ENCODE measurements at regions not wholly inside any gene's neighbourhood (a gene's known extent, or its start where the extent isn't known, plus 50 kb on each side); places are given as distances from the start of the nearest gene placed in this dataset.

DNA sequence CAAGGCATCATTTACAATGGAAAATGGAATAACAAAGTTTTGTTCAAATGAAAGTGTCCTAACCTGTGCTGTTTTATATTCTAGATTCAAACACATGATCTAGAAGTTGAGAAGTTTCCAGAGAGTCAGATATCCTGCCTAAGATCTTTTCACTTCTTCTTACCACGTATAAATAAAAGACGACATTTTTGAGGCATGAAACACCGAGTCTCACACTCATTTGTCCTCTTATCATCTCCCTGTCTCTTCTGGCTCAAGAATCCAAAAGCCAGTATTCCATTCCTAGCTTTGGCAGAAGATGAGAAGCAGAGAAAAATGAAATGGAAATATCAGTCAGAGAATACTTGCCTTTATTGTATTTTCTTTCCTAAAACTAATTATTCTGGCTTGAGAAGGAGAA lies 738.6 kb upstream of the NR2F2 start:
- Histone ChIP-seq H3K27ac (ENCODE audit: insufficient read depth, low read length) (no peak overlapping the region), H3K9me3 (ENCODE audit: control insufficient read depth, insufficient read depth, low read depth, low read length) (no peaks in the 10 kb centered on the region), H3K36me3 (ENCODE audit: control insufficient read depth, insufficient read depth, low read length) (no peaks in the 10 kb centered on the region), H3K4me1 (ENCODE audit: control insufficient read depth, extremely low read depth, insufficient read depth, low read length) (no peaks in the 10 kb centered on the region), H3K4me2 (ENCODE audit: extremely low read depth, insufficient read depth, low read length) (no peak overlapping the region), H3K9ac (ENCODE audit: insufficient read depth, low read length) (no peak overlapping the region), H2AFZ (ENCODE audit: low read length) (no peak overlapping the region), H3K79me2 (ENCODE audit: control insufficient read depth, insufficient read depth, low read length) (no peaks in the 10 kb centered on the region), H3K4me3 (replicated peaks in 1 of 4; ENCODE audit: control extremely low read depth in 1 of 4, insufficient read depth in 1 of 4, low read depth in 3 of 4, low read length in 4 of 4) (no peak overlapping the region), H3K27me3 (ENCODE audit: control insufficient read depth, insufficient read depth, low read length) (no peaks in the 10 kb centered on the region), H4K20me1 (ENCODE audit: control insufficient read depth, extremely low read depth, insufficient read depth, low read length) (no peaks in the 10 kb centered on the region)
- TF ChIP-seq EZH2 (IDR thresholded peaks at IDR 0.05; ENCODE audit: low read length, missing control alignments) = no peak
- peak in 1 of 2 donors; percentile 66 for DNase-seq (ENCODE audit: low read depth in 2 of 2)

DNA sequence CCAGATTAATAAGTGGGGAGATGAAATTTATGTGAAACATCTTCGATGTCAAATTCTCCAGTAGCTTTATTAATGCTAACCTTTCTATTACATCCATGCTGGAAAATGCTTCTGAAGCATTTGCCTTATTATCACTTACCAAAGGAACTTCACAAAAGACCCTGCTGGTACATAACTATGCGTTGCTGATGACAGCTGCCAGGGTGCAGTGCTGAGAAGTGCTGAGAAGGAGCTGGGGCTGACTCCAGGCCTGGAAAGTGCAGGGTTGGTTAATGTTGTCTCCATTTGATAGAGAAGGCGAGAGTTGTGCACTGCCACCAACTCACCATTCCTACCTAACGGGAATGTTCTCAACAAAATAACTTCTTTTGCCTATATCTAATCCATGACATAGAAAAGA lies 736.0 kb upstream of the NR2F2 start:
- Histone ChIP-seq H3K36me3 (ENCODE audit: control insufficient read depth, insufficient read depth, low read length) (no peaks in the 10 kb centered on the region), H3K79me2 (ENCODE audit: control insufficient read depth, insufficient read depth, low read length) (no peaks in the 10 kb centered on the region), H3K27ac (ENCODE audit: insufficient read depth, low read length) (no peak overlapping the region), H3K27me3 (ENCODE audit: control insufficient read depth, insufficient read depth, low read length) (no peaks in the 10 kb centered on the region), H3K9ac (ENCODE audit: insufficient read depth, low read length) (no peak overlapping the region), H3K9me3 (ENCODE audit: control insufficient read depth, insufficient read depth, low read depth, low read length) (no peaks in the 10 kb centered on the region), H3K4me3 (replicated peaks in 1 of 4; ENCODE audit: control extremely low read depth in 1 of 4, insufficient read depth in 1 of 4, low read depth in 3 of 4, low read length in 4 of 4) (no peak overlapping the region), H4K20me1 (ENCODE audit: control insufficient read depth, extremely low read depth, insufficient read depth, low read length) (no peaks in the 10 kb centered on the region), H3K4me2 (ENCODE audit: extremely low read depth, insufficient read depth, low read length) (no peak overlapping the region), H3K4me1 (ENCODE audit: control insufficient read depth, extremely low read depth, insufficient read depth, low read length) (no peaks in the 10 kb centered on the region), H2AFZ (ENCODE audit: low read length) (no peak overlapping the region)
- DNase-seq (ENCODE audit: low read depth in 2 of 2) = no peak
- TF ChIP-seq, protein P1, sequence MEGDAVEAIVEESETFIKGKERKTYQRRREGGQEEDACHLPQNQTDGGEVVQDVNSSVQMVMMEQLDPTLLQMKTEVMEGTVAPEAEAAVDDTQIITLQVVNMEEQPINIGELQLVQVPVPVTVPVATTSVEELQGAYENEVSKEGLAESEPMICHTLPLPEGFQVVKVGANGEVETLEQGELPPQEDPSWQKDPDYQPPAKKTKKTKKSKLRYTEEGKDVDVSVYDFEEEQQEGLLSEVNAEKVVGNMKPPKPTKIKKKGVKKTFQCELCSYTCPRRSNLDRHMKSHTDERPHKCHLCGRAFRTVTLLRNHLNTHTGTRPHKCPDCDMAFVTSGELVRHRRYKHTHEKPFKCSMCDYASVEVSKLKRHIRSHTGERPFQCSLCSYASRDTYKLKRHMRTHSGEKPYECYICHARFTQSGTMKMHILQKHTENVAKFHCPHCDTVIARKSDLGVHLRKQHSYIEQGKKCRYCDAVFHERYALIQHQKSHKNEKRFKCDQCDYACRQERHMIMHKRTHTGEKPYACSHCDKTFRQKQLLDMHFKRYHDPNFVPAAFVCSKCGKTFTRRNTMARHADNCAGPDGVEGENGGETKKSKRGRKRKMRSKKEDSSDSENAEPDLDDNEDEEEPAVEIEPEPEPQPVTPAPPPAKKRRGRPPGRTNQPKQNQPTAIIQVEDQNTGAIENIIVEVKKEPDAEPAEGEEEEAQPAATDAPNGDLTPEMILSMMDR (conservative IDR thresholded peaks at IDR 0.05 in 1 of 2, IDR thresholded peaks at IDR 0.05 in 1 of 2; ENCODE audit: low read depth in 1 of 2, low read length in 2 of 2) = no peak
- TF ChIP-seq EZH2 (IDR thresholded peaks at IDR 0.05; ENCODE audit: low read length, missing control alignments) = no peak

DNA sequence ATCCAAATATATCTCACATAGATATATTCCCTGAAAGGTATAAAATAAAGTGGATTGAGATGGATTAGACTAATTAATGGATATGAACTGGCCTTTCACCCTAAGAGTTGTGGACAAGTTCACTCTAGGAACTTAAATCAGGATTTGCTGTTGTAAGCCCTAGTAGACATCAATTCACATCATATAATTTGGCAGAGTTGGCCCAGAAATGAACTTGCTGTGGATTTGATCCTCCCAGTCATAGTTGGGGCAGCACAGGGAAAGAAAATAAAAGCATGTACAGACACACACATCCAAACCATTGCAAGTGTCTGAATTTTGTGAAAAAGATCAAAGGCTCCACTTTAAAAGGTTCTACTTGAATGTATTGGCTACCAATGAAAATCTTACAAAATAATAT lies 734.7 kb upstream of the NR2F2 start:
- no peak overlapping the region for H3K4me3 ChIP-seq (replicated peaks in 1 of 4; ENCODE audit: control extremely low read depth in 1 of 4, insufficient read depth in 1 of 4, low read depth in 3 of 4, low read length in 4 of 4)
- H3K9ac ChIP-seq (ENCODE audit: insufficient read depth, low read length) = no peak overlapping the region
- H3K4me1 ChIP-seq (ENCODE audit: control insufficient read depth, extremely low read depth, insufficient read depth, low read length) = no peaks in the 10 kb centered on the region
- H3K4me2 ChIP-seq (ENCODE audit: extremely low read depth, insufficient read depth, low read length) = no peak overlapping the region
- H3K27ac ChIP-seq (ENCODE audit: insufficient read depth, low read length) = no peak overlapping the region
- no peaks in the 10 kb centered on the region for H4K20me1 ChIP-seq (ENCODE audit: control insufficient read depth, extremely low read depth, insufficient read depth, low read length)
- H3K36me3 ChIP-seq (ENCODE audit: control insufficient read depth, insufficient read depth, low read length) = no peaks in the 10 kb centered on the region
- H3K79me2 ChIP-seq (ENCODE audit: control insufficient read depth, insufficient read depth, low read length) = no peaks in the 10 kb centered on the region
- H3K27me3 ChIP-seq (ENCODE audit: control insufficient read depth, insufficient read depth, low read length) = no peaks in the 10 kb centered on the region
- no peak for DNase-seq (ENCODE audit: low read depth in 2 of 2)
- H2AFZ ChIP-seq (ENCODE audit: low read length) = no peak overlapping the region
- TF ChIP-seq, protein P1 (conservative IDR thresholded peaks at IDR 0.05 in 1 of 2, IDR thresholded peaks at IDR 0.05 in 1 of 2; ENCODE audit: low read depth in 1 of 2, low read length in 2 of 2) = no peak
- no peak for TF ChIP-seq EZH2 (IDR thresholded peaks at IDR 0.05; ENCODE audit: low read length, missing control alignments)
- no peaks in the 10 kb centered on the region for H3K9me3 ChIP-seq (ENCODE audit: control insufficient read depth, insufficient read depth, low read depth, low read length)

Data from fibroblast of lung (primary cell).